ENCODE measurements at regions not wholly inside any gene's neighbourhood (a gene's known extent, or its start where the extent isn't known, plus 50 kb on each side); places are given as distances from the start of the nearest gene placed in this dataset.

DNA sequence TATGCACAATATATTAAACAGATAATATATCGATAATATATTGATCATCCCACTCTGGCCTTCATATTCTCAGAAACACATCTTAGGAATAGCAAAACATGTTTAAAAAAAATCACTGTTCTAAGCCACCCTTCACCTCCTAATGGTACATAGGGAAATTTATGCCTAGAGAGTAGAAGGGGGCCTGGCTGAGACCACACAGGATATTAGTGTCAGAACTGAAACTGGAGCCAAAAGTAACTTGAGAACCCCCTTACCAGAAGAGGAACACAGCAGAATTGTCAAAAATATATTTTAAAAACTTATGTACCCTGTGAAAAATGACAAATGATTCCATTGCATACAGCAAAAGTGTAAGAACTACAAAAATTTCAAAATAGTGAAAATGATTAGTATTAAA, 173.1 kb downstream of the VSIG4 start (continued):
- no peak for TF ChIP-seq ZNF138 (CRISPR knock-in tag; conservative IDR thresholded peaks at IDR 0.05)
- TF ChIP-seq, protein P1, sequence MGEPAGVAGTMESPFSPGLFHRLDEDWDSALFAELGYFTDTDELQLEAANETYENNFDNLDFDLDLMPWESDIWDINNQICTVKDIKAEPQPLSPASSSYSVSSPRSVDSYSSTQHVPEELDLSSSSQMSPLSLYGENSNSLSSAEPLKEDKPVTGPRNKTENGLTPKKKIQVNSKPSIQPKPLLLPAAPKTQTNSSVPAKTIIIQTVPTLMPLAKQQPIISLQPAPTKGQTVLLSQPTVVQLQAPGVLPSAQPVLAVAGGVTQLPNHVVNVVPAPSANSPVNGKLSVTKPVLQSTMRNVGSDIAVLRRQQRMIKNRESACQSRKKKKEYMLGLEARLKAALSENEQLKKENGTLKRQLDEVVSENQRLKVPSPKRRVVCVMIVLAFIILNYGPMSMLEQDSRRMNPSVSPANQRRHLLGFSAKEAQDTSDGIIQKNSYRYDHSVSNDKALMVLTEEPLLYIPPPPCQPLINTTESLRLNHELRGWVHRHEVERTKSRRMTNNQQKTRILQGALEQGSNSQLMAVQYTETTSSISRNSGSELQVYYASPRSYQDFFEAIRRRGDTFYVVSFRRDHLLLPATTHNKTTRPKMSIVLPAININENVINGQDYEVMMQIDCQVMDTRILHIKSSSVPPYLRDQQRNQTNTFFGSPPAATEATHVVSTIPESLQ (CRISPR knock-in tag; IDR thresholded peaks at IDR 0.05) = no peak
- TF ChIP-seq NR1H2 (CRISPR knock-in tag; IDR thresholded peaks at IDR 0.05) = no peak
- no peak for TF ChIP-seq ZNF121 (CRISPR knock-in tag; IDR thresholded peaks at IDR 0.05)

DNA sequence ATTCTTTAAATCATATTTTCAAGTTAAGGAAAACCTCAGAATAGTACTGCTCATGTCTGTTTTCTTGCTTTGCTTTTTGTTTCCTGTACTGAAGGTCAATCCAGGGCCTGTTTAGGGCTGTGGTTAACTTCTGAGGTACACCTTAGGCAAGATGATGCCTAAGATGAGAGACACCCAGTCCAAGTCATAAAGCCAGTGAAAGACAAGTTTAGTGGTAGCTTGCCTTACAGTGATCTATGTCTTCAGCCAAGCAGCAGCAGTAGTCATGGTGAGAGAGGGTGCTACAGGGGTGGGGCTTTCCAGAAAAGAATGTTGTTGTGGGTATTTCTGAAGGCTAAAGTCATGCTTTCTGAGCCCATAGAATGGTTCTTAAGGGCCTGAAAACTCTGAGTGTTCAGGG, 173.7 kb downstream of the VSIG4 start:
- Mint-ChIP-seq H3K9me3 (no peaks in the 10 kb centered on the region), H3K27me3 (ENCODE audit: low read depth) (no peaks in the 10 kb centered on the region), H3K27ac (no peak overlapping the region), H3K4me1 (peaks cover 11% of the 10 kb centered on the region), H3K4me3 (no peak overlapping the region), H3K36me3 (no peaks in the 10 kb centered on the region)
- no peak for DNase-seq (ENCODE audit: low spot score)
- ATAC-seq = no peak
- no peak for TF ChIP-seq TCF7 (CRISPR knock-in tag; IDR thresholded peaks at IDR 0.05; ENCODE audit: low read depth)
- TF ChIP-seq SOX15 (CRISPR knock-in tag; IDR thresholded peaks at IDR 0.05) = no peak
- no peak for TF ChIP-seq NFYB (CRISPR knock-in tag; conservative IDR thresholded peaks at IDR 0.05; ENCODE audit: low read depth)
- TF ChIP-seq, protein P2, sequence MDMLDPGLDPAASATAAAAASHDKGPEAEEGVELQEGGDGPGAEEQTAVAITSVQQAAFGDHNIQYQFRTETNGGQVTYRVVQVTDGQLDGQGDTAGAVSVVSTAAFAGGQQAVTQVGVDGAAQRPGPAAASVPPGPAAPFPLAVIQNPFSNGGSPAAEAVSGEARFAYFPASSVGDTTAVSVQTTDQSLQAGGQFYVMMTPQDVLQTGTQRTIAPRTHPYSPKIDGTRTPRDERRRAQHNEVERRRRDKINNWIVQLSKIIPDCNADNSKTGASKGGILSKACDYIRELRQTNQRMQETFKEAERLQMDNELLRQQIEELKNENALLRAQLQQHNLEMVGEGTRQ (CRISPR knock-in tag; IDR thresholded peaks at IDR 0.05) = no peak
- TF ChIP-seq, protein P3, sequence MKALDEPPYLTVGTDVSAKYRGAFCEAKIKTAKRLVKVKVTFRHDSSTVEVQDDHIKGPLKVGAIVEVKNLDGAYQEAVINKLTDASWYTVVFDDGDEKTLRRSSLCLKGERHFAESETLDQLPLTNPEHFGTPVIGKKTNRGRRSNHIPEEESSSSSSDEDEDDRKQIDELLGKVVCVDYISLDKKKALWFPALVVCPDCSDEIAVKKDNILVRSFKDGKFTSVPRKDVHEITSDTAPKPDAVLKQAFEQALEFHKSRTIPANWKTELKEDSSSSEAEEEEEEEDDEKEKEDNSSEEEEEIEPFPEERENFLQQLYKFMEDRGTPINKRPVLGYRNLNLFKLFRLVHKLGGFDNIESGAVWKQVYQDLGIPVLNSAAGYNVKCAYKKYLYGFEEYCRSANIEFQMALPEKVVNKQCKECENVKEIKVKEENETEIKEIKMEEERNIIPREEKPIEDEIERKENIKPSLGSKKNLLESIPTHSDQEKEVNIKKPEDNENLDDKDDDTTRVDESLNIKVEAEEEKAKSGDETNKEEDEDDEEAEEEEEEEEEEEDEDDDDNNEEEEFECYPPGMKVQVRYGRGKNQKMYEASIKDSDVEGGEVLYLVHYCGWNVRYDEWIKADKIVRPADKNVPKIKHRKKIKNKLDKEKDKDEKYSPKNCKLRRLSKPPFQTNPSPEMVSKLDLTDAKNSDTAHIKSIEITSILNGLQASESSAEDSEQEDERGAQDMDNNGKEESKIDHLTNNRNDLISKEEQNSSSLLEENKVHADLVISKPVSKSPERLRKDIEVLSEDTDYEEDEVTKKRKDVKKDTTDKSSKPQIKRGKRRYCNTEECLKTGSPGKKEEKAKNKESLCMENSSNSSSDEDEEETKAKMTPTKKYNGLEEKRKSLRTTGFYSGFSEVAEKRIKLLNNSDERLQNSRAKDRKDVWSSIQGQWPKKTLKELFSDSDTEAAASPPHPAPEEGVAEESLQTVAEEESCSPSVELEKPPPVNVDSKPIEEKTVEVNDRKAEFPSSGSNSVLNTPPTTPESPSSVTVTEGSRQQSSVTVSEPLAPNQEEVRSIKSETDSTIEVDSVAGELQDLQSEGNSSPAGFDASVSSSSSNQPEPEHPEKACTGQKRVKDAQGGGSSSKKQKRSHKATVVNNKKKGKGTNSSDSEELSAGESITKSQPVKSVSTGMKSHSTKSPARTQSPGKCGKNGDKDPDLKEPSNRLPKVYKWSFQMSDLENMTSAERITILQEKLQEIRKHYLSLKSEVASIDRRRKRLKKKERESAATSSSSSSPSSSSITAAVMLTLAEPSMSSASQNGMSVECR (CRISPR knock-in tag; IDR thresholded peaks at IDR 0.05; ENCODE audit: borderline replicate concordance) = no peak
- TF ChIP-seq ATF1 (CRISPR knock-in tag; IDR thresholded peaks at IDR 0.05) = no peak
- TF ChIP-seq, protein P4, sequence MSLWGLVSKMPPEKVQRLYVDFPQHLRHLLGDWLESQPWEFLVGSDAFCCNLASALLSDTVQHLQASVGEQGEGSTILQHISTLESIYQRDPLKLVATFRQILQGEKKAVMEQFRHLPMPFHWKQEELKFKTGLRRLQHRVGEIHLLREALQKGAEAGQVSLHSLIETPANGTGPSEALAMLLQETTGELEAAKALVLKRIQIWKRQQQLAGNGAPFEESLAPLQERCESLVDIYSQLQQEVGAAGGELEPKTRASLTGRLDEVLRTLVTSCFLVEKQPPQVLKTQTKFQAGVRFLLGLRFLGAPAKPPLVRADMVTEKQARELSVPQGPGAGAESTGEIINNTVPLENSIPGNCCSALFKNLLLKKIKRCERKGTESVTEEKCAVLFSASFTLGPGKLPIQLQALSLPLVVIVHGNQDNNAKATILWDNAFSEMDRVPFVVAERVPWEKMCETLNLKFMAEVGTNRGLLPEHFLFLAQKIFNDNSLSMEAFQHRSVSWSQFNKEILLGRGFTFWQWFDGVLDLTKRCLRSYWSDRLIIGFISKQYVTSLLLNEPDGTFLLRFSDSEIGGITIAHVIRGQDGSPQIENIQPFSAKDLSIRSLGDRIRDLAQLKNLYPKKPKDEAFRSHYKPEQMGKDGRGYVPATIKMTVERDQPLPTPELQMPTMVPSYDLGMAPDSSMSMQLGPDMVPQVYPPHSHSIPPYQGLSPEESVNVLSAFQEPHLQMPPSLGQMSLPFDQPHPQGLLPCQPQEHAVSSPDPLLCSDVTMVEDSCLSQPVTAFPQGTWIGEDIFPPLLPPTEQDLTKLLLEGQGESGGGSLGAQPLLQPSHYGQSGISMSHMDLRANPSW (CRISPR knock-in tag; conservative IDR thresholded peaks at IDR 0.05; ENCODE audit: low read depth) = no peak
- ChIA-PET POLR2A (no interaction called here), CTCF (no interaction called here)

DNA sequence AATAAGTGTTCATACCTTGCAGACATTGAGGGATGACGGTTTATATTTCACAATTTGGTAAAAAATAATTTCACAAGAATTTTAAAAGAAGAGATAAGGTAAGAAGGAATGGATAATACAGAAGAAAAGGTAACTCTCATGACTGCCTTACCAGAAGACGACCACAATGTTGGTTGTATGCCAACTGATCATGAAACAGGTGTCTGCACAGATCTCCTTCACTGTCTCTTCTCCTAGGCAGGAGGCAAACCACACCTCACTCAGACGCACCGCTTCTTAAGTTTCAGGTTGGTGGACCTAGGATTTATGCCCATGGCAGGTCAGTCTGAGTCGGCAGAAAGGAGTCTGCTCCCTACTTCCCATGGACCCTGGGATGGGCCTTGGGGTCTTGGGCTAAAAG, 177.2 kb downstream of the VSIG4 start:
- H3K9me3 Mint-ChIP-seq = no peaks in the 10 kb centered on the region
- no peaks in the 10 kb centered on the region; the same call in 1 of the 2 replicates for H3K27me3 Mint-ChIP-seq (ENCODE audit: low read depth)
- POLR2A ChIA-PET = no interaction called here
- peaks cover 11% of the 10 kb centered on the region for H3K4me1 Mint-ChIP-seq
- H3K27ac Mint-ChIP-seq = no peak overlapping the region
- H3K36me3 Mint-ChIP-seq = no peaks in the 10 kb centered on the region
- DNase-seq (ENCODE audit: low spot score) = no peak
- no peak for ATAC-seq
- CTCF ChIA-PET = no interaction called here
- no peak overlapping the region for H3K4me3 Mint-ChIP-seq
- no peak for TF ChIP-seq ZNF671 (CRISPR knock-in tag; IDR thresholded peaks at IDR 0.05)
- TF ChIP-seq, protein P5, sequence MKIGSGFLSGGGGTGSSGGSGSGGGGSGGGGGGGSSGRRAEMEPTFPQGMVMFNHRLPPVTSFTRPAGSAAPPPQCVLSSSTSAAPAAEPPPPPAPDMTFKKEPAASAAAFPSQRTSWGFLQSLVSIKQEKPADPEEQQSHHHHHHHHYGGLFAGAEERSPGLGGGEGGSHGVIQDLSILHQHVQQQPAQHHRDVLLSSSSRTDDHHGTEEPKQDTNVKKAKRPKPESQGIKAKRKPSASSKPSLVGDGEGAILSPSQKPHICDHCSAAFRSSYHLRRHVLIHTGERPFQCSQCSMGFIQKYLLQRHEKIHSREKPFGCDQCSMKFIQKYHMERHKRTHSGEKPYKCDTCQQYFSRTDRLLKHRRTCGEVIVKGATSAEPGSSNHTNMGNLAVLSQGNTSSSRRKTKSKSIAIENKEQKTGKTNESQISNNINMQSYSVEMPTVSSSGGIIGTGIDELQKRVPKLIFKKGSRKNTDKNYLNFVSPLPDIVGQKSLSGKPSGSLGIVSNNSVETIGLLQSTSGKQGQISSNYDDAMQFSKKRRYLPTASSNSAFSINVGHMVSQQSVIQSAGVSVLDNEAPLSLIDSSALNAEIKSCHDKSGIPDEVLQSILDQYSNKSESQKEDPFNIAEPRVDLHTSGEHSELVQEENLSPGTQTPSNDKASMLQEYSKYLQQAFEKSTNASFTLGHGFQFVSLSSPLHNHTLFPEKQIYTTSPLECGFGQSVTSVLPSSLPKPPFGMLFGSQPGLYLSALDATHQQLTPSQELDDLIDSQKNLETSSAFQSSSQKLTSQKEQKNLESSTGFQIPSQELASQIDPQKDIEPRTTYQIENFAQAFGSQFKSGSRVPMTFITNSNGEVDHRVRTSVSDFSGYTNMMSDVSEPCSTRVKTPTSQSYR (CRISPR knock-in tag; IDR thresholded peaks at IDR 0.05) = no peak
- TF ChIP-seq, protein P2 (CRISPR knock-in tag; IDR thresholded peaks at IDR 0.05) = no peak
- no peak for TF ChIP-seq JUN (CRISPR knock-in tag; IDR thresholded peaks at IDR 0.05)
- TF ChIP-seq NR3C1 (CRISPR knock-in tag; conservative IDR thresholded peaks at IDR 0.05; ENCODE audit: low read depth) = no peak
- TF ChIP-seq, protein P6, sequence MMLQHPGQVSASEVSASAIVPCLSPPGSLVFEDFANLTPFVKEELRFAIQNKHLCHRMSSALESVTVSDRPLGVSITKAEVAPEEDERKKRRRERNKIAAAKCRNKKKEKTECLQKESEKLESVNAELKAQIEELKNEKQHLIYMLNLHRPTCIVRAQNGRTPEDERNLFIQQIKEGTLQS (CRISPR knock-in tag; conservative IDR thresholded peaks at IDR 0.05) = no peak
- TF ChIP-seq FOXP1 (CRISPR knock-in tag; IDR thresholded peaks at IDR 0.05; ENCODE audit: borderline replicate concordance) = no peak
- TF ChIP-seq, protein P7, sequence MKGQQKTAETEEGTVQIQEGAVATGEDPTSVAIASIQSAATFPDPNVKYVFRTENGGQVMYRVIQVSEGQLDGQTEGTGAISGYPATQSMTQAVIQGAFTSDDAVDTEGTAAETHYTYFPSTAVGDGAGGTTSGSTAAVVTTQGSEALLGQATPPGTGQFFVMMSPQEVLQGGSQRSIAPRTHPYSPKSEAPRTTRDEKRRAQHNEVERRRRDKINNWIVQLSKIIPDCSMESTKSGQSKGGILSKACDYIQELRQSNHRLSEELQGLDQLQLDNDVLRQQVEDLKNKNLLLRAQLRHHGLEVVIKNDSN (CRISPR knock-in tag; IDR thresholded peaks at IDR 0.05) = no peak
